GM23248 (cell line): ENCODE measurements at regions not wholly inside any gene's neighbourhood (a gene's known extent, or its start where the extent isn't known, plus 50 kb on each side); places are given as distances from the start of the nearest gene placed in this dataset.

ENCODE experiments used
- EZH2 ChIP-seq: fragments of 200-600 bp; sonication (generic); IDR thresholded peaks from 2 replicates; pipeline ENCODE4 v1.6.1; 2018; ENCODE audit warnings: antibody characterized with exemption, mild to moderate bottlenecking; ENCODE audit not compliant: insufficient read depth, poor library complexity, severe bottlenecking
- EZH2phosphoT487 ChIP-seq: fragments of 200-600 bp; sonication (generic); IDR thresholded peaks from 2 replicates; pipeline ENCODE4 v1.6.1; 2018; ENCODE audit warnings: antibody characterized with exemption, moderate library complexity, mild to moderate bottlenecking, low read depth; ENCODE audit not compliant: insufficient read depth

- no peak for TF ChIP-seq EZH2
- TF ChIP-seq EZH2phosphoT487 = no peak
These were observed 370.2 kb upstream of the SLC14A2 start for GRCh38 chr18:45245091-45245511.
